Ovary (tissue), 7 donors: ENCODE measurements at regions not wholly inside any gene's neighbourhood (a gene's known extent, or its start where the extent isn't known, plus 50 kb on each side); places are given as distances from the start of the nearest gene placed in this dataset.

Source experiments
- DNase-seq, 5 donors: peaks; one replicate each; pipeline ENCODE4 v3.0.0-alpha.2; 2019 to 2020
- H3K27ac ChIP-seq, 2 donors: fragments of 200-600 bp; one replicate each; pipeline versions ENCODE4 v1.5.1 to v1.8.0; 2019 to 2022
- H3K27me3 ChIP-seq: fragments of 200-600 bp; one replicate; pipeline ENCODE4 v1.8.0; 2022
- H3K36me3 ChIP-seq: fragments of 200-600 bp; sonication (generic); one replicate; pipeline ENCODE4 v1.5.1; 2019
- H3K4me1 ChIP-seq: one replicate; pipeline ENCODE4 v1.8.1; 2013; ENCODE audit warnings: mild to moderate bottlenecking, moderate library complexity; ENCODE audit not compliant: insufficient read depth
- H3K4me3 ChIP-seq: fragments of 200-600 bp; sonication (generic); one replicate; pipeline ENCODE4 v1.5.1; 2017
- H3K9me3 ChIP-seq, 2 donors: fragments of 200-600 bp in 1 of 2; sonication (generic) in 1 of 2; one replicate each; pipeline versions ENCODE4 v1.5.1 to v1.8.1; 2013 to 2019; ENCODE audit warnings: mild to moderate bottlenecking in 1 of 2, moderate library complexity in 1 of 2
- EP300 ChIP-seq: sonication (generic); formaldehyde crosslinking; IDR thresholded peaks from one replicate; pipeline ENCODE4 v1.6.1; 2017; ENCODE audit warnings: antibody characterized with exemption
- POLR2A ChIP-seq: fragments of 450-650 bp; IDR thresholded peaks from one replicate; pipeline ENCODE4 v1.6.1; 2017; ENCODE audit warnings: antibody characterized with exemption, mild to moderate bottlenecking, moderate library complexity
- WGBS, 3 donors: extraction: QIAGEN DNeasy Blood & Tissue Kit in 1 of 3; methylation state at CpG; one replicate each; pipeline versions ENCODE4 v1.1.5 to v1.1.7; 2013 to 2017; 5-methylcytosine and 5-hydroxymethylcytosine counted together
- intact Hi-C, 4 donors: fragments of 100-400 bp; cut with DNase I; formaldehyde crosslinking; loops; one replicate each; pipeline versions ENCODE4 v1.11.0 to v1.15.1; 2022 to 2023
- TF ChIP-seq, protein P1 (sequence below), 3 donors: fragments of 450-650 bp in 2 of 3; fragments of 200-600 bp in 1 of 3; IDR thresholded peaks; one replicate each; pipeline versions ENCODE4 v1.5.1 to v1.8.0; 2016 to 2022; ENCODE audit warnings: antibody characterized with exemption in 3 of 3, mild to moderate bottlenecking in 1 of 3
- donor health status: DM: no; HTN: no; CAD: no; lungs with moderate emphysema.
- donor health status: DM: no; HTN: no; CAD: no.
- donor health status: Bipolar disorder and iron deficiency.
- donor health status: DM: no; HTN: no; CAD: no.
- donor health status: DM: yes; HTN: yes; CAD: no.

- intact Hi-C loops: no loop called here
- no peak for DNase-seq
- Histone ChIP-seq H3K4me1 (no peaks in the 10 kb centered on the region), H3K36me3 (no peaks in the 10 kb centered on the region), H3K4me3 (no peak overlapping the region), H3K27ac (no peak overlapping the region), H3K9me3 (no peaks in the 10 kb centered on the region), H3K27me3 (no peaks in the 10 kb centered on the region)
- 91 to 98% (median 96%) methylated on average over 6 of the region's 6 CpGs for WGBS, 3 donors
- TF ChIP-seq EP300: no peak
- TF ChIP-seq, protein P1, sequence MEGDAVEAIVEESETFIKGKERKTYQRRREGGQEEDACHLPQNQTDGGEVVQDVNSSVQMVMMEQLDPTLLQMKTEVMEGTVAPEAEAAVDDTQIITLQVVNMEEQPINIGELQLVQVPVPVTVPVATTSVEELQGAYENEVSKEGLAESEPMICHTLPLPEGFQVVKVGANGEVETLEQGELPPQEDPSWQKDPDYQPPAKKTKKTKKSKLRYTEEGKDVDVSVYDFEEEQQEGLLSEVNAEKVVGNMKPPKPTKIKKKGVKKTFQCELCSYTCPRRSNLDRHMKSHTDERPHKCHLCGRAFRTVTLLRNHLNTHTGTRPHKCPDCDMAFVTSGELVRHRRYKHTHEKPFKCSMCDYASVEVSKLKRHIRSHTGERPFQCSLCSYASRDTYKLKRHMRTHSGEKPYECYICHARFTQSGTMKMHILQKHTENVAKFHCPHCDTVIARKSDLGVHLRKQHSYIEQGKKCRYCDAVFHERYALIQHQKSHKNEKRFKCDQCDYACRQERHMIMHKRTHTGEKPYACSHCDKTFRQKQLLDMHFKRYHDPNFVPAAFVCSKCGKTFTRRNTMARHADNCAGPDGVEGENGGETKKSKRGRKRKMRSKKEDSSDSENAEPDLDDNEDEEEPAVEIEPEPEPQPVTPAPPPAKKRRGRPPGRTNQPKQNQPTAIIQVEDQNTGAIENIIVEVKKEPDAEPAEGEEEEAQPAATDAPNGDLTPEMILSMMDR (IDR thresholded peaks at IDR 0.05): no peak
- no peak for TF ChIP-seq POLR2A
These were observed 190.4 kb upstream of the IER5L start for GRCh38 chr9:129368444-129368978.

DNA sequence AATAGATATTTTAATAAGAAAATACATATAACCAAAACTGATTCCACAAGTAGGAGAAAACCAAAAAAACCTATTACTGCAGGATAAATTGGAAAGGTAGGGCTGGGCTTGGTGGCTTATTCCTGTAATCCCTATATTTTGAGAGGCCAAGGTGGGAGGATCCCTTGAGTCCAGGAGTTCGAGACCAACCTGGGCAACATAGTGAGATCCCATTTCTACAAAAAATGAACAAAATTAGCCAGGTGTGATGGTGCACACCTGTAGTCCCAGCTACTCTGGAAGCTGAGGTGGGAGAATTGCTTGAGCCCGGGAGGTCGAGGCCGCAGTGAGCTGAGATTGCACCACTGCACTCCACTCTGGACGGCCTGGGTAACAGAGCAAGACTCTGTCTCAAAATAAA, 189.2 kb upstream of the IER5L start:
- H3K27me3 ChIP-seq: no peaks in the 10 kb centered on the region
- WGBS, 3 donors: 92 to 93% (median 93%) methylated on average over 5 of the region's 5 CpGs
- H3K4me1 ChIP-seq: no peaks in the 10 kb centered on the region
- TF ChIP-seq EP300 (no peak), POLR2A (no peak)
- TF ChIP-seq, protein P1 (IDR thresholded peaks at IDR 0.05): no peak
- no peak for DNase-seq
- no peaks in the 10 kb centered on the region for H3K36me3 ChIP-seq
- H3K4me3 ChIP-seq: no peak overlapping the region
- intact Hi-C loops: no loop called here
- no peaks in the 10 kb centered on the region for H3K9me3 ChIP-seq
- no peak overlapping the region for H3K27ac ChIP-seq

GRCh38 chr9:129365196-129365595, 187.1 kb upstream of the IER5L start:
- no peaks in the 10 kb centered on the region for H3K27me3 ChIP-seq

GRCh38 chr9:129363216-129363873, 185.3 kb upstream of the IER5L start:
- intact Hi-C loops: no loop called here
- H3K4me1 ChIP-seq: no peaks in the 10 kb centered on the region
- no peak for DNase-seq
- H3K9me3 ChIP-seq: no peaks in the 10 kb centered on the region
- no peaks in the 10 kb centered on the region for H3K27me3 ChIP-seq
- H3K27ac ChIP-seq: no peak overlapping the region
- H3K36me3 ChIP-seq: no peaks in the 10 kb centered on the region
- TF ChIP-seq POLR2A: no peak
- TF ChIP-seq EP300: no peak
- TF ChIP-seq, protein P1 (IDR thresholded peaks at IDR 0.05): no peak
- no peak overlapping the region for H3K4me3 ChIP-seq
- 79 to 86% (median 80%) methylated on average over 10 of the region's 10 CpGs for WGBS, 3 donors

More at GRCh38 chr9:129365196-129365595, 187.1 kb upstream of the IER5L start:
- Histone ChIP-seq H3K36me3 (no peaks in the 10 kb centered on the region), H3K4me1 (no peaks in the 10 kb centered on the region), H3K4me3 (no peak overlapping the region), H3K9me3 (no peaks in the 10 kb centered on the region), H3K27ac (no peak overlapping the region)
- TF ChIP-seq POLR2A: no peak
- TF ChIP-seq, protein P1 (IDR thresholded peaks at IDR 0.05): no peak
- TF ChIP-seq EP300: no peak
- intact Hi-C loops: no loop called here
- WGBS, 3 donors: 57 to 62% (median 61%) methylated on average over 5 of the region's 5 CpGs
- no peak for DNase-seq
